GM19397 (cell line): ENCODE measurements at regions not wholly inside any gene's neighbourhood (a gene's known extent, or its start where the extent isn't known, plus 50 kb on each side); places are given as distances from the start of the nearest gene placed in this dataset.
"Not testable (repeated sequence)": the region's sequence is repeated elsewhere in the genome, so short reads cannot be mapped to it uniquely, and the experiment has no call there.

ENCODE experiments used
- ATAC-seq: cut with Tn5 transposase; IDR thresholded peaks from one replicate; pipeline ENCODE4 v1.9.1; 2021; ENCODE audit warnings: mild to moderate bottlenecking, moderate library complexity; ENCODE audit not compliant: unreplicated experiment

DNA sequence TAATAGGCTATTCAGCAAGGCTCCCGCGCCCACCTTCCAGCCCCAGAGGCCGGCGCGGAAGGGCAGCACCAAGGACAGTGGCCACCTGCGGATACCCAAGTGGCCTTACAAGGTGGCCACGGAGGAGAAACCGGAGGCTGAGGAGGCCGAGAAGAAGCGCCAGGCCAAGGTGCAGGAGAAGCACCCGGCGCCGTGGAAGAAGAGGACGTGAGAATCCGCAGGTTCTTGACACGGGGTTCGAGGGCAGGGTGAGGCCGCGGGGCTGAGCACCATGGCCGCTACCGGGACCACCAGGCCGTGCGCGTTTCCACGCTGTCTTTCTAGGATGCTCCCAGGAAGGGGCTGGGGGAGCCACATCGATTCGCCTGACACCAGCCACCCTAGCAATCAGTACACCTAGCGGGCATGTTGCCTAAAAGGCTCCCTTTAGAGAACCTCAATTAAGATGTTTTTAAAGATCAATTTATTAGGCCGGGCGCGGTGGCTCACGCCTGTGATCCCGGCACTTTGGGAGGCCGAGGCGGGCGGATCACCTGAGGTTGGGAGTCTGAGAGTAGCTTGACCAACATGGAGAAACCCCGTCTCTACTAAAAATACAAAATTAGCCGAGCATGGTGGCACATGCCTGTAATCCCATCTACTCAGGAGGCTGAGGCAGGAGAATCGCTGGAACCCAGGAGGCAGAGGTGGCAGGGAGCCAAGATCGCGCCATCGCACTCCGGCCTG lies 134.3 kb upstream of the OR4C13 start:
- ATAC-seq = not testable (repeated sequence)

DNA sequence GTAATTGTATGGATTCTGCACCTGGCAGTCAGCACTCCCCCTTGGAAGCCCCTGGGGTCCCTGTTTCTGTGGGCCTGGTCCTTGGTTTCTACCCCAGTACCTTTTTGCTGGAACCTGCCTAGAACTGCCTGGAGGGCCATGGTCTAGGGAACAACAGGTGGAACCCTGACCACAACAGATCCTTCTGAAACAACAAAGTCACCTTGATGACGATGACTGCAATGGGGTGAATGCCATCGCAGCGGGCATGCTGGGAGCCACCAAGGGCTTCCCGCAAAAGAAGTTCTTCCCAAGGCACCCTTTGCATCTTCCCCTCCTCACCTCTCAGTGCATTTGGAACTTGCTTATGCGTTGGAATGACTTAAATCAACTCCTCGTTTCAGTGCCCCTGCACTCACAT lies 129.0 kb upstream of the OR4C13 start:
- ATAC-seq = not testable (repeated sequence)

DNA sequence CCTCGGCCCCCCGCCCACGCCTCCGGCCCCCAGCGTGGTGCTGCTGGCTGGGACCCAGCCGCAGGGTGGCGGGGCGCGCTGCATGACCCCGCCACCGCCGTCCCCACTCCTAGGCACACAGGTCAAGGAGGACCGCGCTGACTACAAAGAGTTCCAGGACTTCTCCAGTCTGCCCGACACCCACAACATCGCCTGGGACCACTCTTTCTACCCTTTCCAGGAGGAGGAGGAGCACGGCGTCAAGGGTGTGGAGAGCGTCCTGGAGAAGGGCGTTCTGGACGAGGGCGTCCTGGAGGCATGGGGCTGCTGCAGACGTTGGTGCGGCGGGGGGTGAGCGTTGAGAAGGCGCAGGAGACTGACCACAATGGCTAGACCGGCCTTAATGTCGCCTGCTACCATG lies 101.7 kb upstream of the OR4C13 start:
- ATAC-seq = not testable (repeated sequence)

DNA sequence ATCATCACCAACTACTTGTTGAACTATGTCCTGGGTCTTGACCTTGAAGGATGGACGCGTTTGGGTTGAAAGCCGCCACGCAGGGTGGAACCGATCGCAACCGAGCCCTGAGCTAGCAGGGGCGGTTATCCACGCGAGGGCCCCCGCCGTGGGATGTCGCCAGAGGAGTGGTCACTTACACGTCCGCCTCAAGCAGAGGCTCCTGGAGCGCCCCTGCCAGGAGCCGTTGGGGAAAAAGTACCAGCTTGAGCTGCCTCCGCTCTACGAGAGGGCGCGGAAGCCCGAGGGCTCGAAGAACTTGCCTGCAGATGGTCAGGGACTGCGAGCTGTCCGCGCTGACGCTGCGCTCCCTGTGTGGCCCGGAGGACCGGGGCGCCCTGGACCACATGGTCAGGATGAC lies 100.7 kb upstream of the OR4C13 start:
- ATAC-seq = no peak

DNA sequence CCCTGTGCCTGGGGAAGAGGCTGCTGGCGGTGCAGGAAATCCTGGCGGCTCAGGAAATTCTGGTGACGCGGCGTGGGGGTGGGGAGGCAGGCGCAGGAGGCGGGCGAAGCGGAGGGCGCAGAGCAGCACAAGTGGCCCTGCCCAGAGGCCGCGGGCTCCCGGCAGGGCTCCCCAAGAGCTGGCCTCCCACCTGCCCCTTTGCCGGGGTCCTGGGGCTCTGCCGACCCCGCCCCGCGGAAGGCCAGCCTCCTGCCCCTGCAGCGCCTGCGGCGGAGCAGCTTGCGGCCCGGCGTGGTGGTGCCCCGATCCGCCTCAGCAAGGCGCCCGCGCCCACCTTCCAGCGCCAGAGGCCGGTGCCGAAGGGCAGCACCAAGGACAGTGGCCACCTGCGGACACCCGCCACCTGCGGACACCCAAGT lies 100.2 kb upstream of the OR4C13 start:
- no peak for ATAC-seq

DNA sequence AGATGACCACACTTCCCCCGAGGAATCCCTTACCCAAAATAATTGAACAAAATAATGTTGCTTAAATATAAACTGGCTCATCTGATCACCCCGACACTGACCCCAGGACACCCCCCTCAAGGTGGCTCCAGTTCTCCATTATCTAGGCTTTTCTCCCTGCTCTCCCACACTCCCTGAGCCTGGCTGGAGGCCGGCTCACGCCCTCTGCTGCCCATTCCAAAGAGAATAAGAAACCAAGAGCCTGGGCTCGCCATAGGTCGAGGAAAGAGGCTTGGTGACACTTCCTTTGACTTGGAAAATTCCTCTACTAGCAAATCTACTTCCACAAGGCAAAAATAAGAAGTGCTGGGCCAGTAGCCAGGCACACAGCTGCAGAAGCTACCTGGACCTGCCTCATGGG lies 63.3 kb upstream of the OR4C13 start:
- ATAC-seq = not testable (repeated sequence)

DNA sequence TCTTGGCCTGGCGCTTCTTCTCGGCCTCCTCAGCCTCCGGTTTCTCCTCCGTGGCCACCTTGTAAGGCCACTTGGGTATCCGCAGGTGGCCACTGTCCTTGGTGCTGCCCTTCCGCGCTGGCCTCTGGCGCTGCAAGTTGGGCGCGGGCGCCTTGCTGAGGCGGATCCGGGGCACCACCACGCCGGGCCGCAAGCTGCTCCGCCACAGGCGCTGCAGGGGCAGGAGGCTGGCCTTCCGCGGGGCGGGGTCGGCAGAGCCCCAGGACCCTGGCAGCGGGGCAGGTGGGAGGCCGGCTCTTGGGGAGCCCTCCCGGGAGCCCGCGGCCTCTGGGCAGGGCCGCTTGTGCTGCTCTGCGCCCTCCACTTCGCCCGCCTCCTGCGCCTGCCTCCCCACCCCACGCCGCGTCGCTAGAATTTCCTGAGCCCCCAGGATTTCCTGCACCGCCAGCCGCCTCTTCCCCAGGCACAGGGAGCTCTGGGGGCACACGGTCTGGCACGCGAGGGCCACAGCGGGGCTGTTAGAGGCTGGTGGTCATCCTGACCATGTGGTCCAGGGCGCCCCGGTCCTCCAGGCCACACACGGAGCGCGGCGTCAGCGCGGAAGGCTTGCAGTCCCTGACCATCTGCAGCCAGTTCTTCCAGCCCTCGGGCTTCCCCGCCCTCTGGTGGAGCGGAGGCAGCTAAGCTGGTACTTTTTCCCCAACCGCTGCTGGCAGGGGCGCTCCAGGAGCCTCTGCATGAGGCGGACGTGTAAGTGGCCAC lies 60.1 kb upstream of the OR4C13 start:
- not testable (repeated sequence) for ATAC-seq

DNA sequence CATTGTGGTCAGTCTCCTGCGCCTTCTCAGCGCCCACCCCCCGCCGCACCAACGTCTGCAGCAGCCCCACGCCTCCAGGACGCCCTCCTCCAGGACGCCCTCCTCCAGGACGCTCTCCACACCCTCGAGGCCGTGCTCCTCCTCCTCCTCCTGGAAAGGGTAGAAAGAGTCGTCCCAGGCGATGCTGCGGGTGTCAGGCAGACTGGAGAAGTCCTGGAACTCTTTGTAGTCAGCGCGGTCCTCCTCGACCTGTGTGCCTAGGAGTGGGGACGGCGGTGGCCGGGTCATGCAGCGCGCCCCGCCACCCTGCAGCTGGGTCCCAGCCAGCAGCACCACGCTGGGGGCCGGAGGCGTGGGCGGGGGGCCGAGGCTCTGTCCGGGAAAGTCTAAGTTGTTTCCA lies 58.7 kb upstream of the OR4C13 start:
- not testable (repeated sequence) for ATAC-seq
